ENCODE measurements at regions not wholly inside any gene's neighbourhood (a gene's known extent, or its start where the extent isn't known, plus 50 kb on each side); places are given as distances from the start of the nearest gene placed in this dataset.
A peak's percentile ranks its signal among the peaks of the same experiment; 100 is the strongest.

DNA sequence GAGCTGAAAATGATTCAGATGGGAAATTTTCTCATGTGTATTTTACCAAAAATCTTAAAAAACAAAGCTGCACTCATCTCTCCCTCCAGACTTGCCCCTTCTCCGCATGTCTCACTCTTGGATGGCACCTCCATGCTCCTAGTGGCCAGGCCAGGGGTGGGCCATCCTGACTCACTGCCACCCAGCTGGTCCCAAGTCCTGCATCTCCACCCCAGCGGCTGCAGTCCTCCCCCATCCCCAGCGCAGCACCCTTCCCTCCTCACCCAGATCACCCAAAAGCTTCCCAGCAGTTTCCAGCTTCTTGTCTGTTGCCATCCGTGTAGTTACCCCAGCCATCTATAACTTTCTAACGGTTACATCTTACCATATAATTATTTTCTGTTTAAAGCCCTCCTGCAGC, 53.0 kb upstream of the INSIG1 start:
- ChIA-PET CTCF (no interaction called here), POLR2A (ENCODE audit: unreplicated experiment) (no interaction called here)
- no peak for TF ChIP-seq CTCF (conservative IDR thresholded peaks at IDR 0.05)
- TF ChIP-seq EZH2 (IDR thresholded peaks at IDR 0.05; ENCODE audit: low read depth) = no peak
- Histone ChIP-seq H3K79me2 (ENCODE audit: low read depth) (no peaks in the 10 kb centered on the region), H3K27me3 (ENCODE audit: insufficient read depth, low read depth) (peaks cover 33% of the 10 kb centered on the region; the same call in 1 of the 2 replicates), H3F3A (ENCODE audit: insufficient read depth, low read depth) (peaks cover 3% of the 10 kb centered on the region; the same call in 1 of the 2 replicates), H3K9me2 (ENCODE audit: insufficient read depth) (no peaks in the 10 kb centered on the region), H2AFZ (no peak overlapping the region), H3K4me3 (no peak overlapping the region), H3K4me1 (replicated peaks; ENCODE audit: insufficient read depth) (peaks cover 13% of the 10 kb centered on the region), H3K27ac (no peak overlapping the region), H4K20me1 (ENCODE audit: insufficient read depth) (no peaks in the 10 kb centered on the region), H3K9me3 (ENCODE audit: insufficient read depth, low read depth) (peaks cover 9% of the 10 kb centered on the region), H3K4me2 (no peak overlapping the region), H3K36me3 (ENCODE audit: low read depth) (no peaks in the 10 kb centered on the region)
- peak in 1 of 2 experiments; percentile 8 for DNase-seq
- BruUV-seq (replicated peaks) = no TSS peak
- intact Hi-C loops (cut with micrococcal nuclease; ENCODE audit: unreplicated experiment) = no loop called here

GRCh38 chr7:155247479-155248365, 50.0 kb upstream of the INSIG1 start:
- Histone ChIP-seq H3K4me2 (no peak overlapping the region), H3K27me3 (ENCODE audit: insufficient read depth, low read depth) (peaks cover 41% of the 10 kb centered on the region; the same call in 1 of the 2 replicates), H2AFZ (no peak overlapping the region), H3K27ac (no peak overlapping the region), H3K9me3 (ENCODE audit: insufficient read depth, low read depth) (peaks cover 9% of the 10 kb centered on the region), H3K79me2 (ENCODE audit: low read depth) (no peaks in the 10 kb centered on the region), H3K4me1 (replicated peaks; ENCODE audit: insufficient read depth) (peaks cover 7% of the 10 kb centered on the region; the same call in 1 of the 2 replicates), H3K9me2 (ENCODE audit: insufficient read depth) (no peaks in the 10 kb centered on the region), H3K4me3 (no peak overlapping the region), H4K20me1 (ENCODE audit: insufficient read depth) (no peaks in the 10 kb centered on the region), H3F3A (ENCODE audit: insufficient read depth, low read depth) (no peaks in the 10 kb centered on the region), H3K36me3 (ENCODE audit: low read depth) (no peaks in the 10 kb centered on the region)
- ChIA-PET CTCF (no interaction called here), POLR2A (ENCODE audit: unreplicated experiment) (interaction anchor here (0.6 kb wide), 1 partner anchor 56 kb away, joined by 3 read pairs; no protein-coding TSS in a partner anchor)
- peak in 1 of 2 experiments; percentile 17 for DNase-seq
- intact Hi-C loops (cut with micrococcal nuclease; ENCODE audit: unreplicated experiment) = no loop called here
- no peak for TF ChIP-seq CTCF (conservative IDR thresholded peaks at IDR 0.05)
- TF ChIP-seq EZH2 (IDR thresholded peaks at IDR 0.05; ENCODE audit: low read depth) = no peak
- no TSS peak for BruUV-seq (replicated peaks)
